RWPE2 (cell line): ENCODE measurements at regions not wholly inside any gene's neighbourhood (a gene's known extent, or its start where the extent isn't known, plus 50 kb on each side); places are given as distances from the start of the nearest gene placed in this dataset.
A peak's percentile ranks its signal among the peaks of the same experiment; 100 is the strongest.
"Not testable (repeated sequence)": the region's sequence is repeated elsewhere in the genome, so short reads cannot be mapped to it uniquely, and the experiment has no call there.

Experiments
- ATAC-seq: fragments of 200-7000 bp; cut with Tn5 transposase; 3 replicates; pipeline ENCODE4 v1.9.1; 2021; ENCODE audit warnings: low read depth
- DNase-seq: peaks from one replicate; pipeline ENCODE4 v3.0.0-alpha.2; 2020; ENCODE audit warnings: low spot score
- H3K27ac ChIP-seq: fragments of 450-650 bp; 2 replicates; pipeline ENCODE4 v1.5.1; 2017; ENCODE audit warnings: mild to moderate bottlenecking; ENCODE audit not compliant: poor library complexity, severe bottlenecking
- H3K27me3 ChIP-seq: fragments of 250-450 bp; sonication (Bioruptor Pico); 2 replicates; pipeline ENCODE4 v1.5.1; 2021; ENCODE audit warnings: mild to moderate bottlenecking, moderate library complexity; ENCODE audit not compliant: insufficient read depth, poor library complexity, severe bottlenecking
- H3K36me3 ChIP-seq: fragments of 250-450 bp; sonication (Bioruptor Pico); 2 replicates; pipeline ENCODE4 v1.5.1; 2020; ENCODE audit warnings: low read depth, mild to moderate bottlenecking, moderate library complexity
- H3K4me1 ChIP-seq: fragments of 250-450 bp; sonication (Bioruptor Pico); 2 replicates; pipeline ENCODE4 v1.5.1; 2021; ENCODE audit warnings: mild to moderate bottlenecking, moderate library complexity; ENCODE audit not compliant: insufficient read depth, poor library complexity, severe bottlenecking
- H3K4me3 ChIP-seq: fragments of 250-450 bp; sonication (Bioruptor Pico); 2 replicates; pipeline ENCODE4 v1.5.1; 2021; ENCODE audit warnings: mild to moderate bottlenecking, moderate library complexity; ENCODE audit not compliant: severe bottlenecking
- H3K9me3 ChIP-seq: fragments of 250-450 bp; sonication (Bioruptor Pico); 2 replicates; pipeline ENCODE4 v1.5.1; 2021; ENCODE audit warnings: mild to moderate bottlenecking, moderate library complexity; ENCODE audit not compliant: severe bottlenecking
- CTCF ChIP-seq: fragments of 450-650 bp; IDR thresholded peaks from one replicate; pipeline ENCODE4 v1.5.1; 2017; ENCODE audit warnings: mild to moderate bottlenecking, moderate library complexity; ENCODE audit not compliant: poor library complexity, severe bottlenecking

- Histone ChIP-seq H3K36me3 (no peaks in the 10 kb centered on the region), H3K4me1 (peaks cover 24% of the 10 kb centered on the region), H3K4me3 (no peak overlapping the region), H3K27me3 (no peaks in the 10 kb centered on the region), H3K27ac (peak overlapping the region; percentile 94), H3K9me3 (no peaks in the 10 kb centered on the region)
- no peak for TF ChIP-seq CTCF
- ATAC-seq (peak; percentile 4; the same call in 2 of the 3 replicates), DNase-seq (no peak)
Measured at GRCh38 chr12:85626784-85627171, 209.4 kb downstream of the RASSF9 start.

- no peak for TF ChIP-seq CTCF
Measured at GRCh38 chr12:85627584-85627983, 208.6 kb downstream of the RASSF9 start.

GRCh38 chr12:85628562-85628961 lies 207.6 kb downstream of the RASSF9 start:
- Histone ChIP-seq H3K27ac (peak overlapping the region; percentile 94), H3K4me1 (peaks cover 24% of the 10 kb centered on the region)
- not testable (repeated sequence) for H3K9me3 ChIP-seq, DNase-seq, H3K27me3 ChIP-seq, ATAC-seq, H3K36me3 ChIP-seq, H3K4me3 ChIP-seq

More at GRCh38 chr12:85627584-85627983, 208.6 kb downstream of the RASSF9 start:
- no peaks in the 10 kb centered on the region for H3K36me3 ChIP-seq
- H3K27me3 ChIP-seq, result no peaks in the 10 kb centered on the region
- H3K4me3 ChIP-seq, result no peak overlapping the region
- H3K27ac ChIP-seq, result peak overlapping the region; percentile 94
- ATAC-seq, result peak; percentile 95
- H3K4me1 ChIP-seq, result peaks cover 24% of the 10 kb centered on the region
- DNase-seq, result no peak
- no peaks in the 10 kb centered on the region for H3K9me3 ChIP-seq

- peaks cover 21% of the 10 kb centered on the region for H3K4me1 ChIP-seq
- no peaks in the 10 kb centered on the region for H3K36me3 ChIP-seq
- no peak for ATAC-seq
- TF ChIP-seq CTCF, result no peak
- no peak for DNase-seq
- H3K4me3 ChIP-seq, result no peak overlapping the region
- H3K9me3 ChIP-seq, result no peaks in the 10 kb centered on the region
- H3K27me3 ChIP-seq, result no peaks in the 10 kb centered on the region
- no peak overlapping the region for H3K27ac ChIP-seq
Measured at GRCh38 chr12:85630851-85631250, 205.4 kb downstream of the RASSF9 start.

- ATAC-seq, result no peak
- TF ChIP-seq CTCF, result no peak
Measured at GRCh38 chr12:85632390-85632789, 203.8 kb downstream of the RASSF9 start.

More at GRCh38 chr12:85632390-85632789, 203.8 kb downstream of the RASSF9 start:
- H3K36me3 ChIP-seq, result no peaks in the 10 kb centered on the region
- H3K4me3 ChIP-seq, result no peak overlapping the region
- H3K4me1 ChIP-seq, result peaks cover 6% of the 10 kb centered on the region
- H3K9me3 ChIP-seq, result no peaks in the 10 kb centered on the region
- no peak overlapping the region for H3K27ac ChIP-seq
- DNase-seq, result no peak
- H3K27me3 ChIP-seq, result no peaks in the 10 kb centered on the region
